ENCODE measurements at regions not wholly inside any gene's neighbourhood (a gene's known extent, or its start where the extent isn't known, plus 50 kb on each side); places are given as distances from the start of the nearest gene placed in this dataset.

DNA sequence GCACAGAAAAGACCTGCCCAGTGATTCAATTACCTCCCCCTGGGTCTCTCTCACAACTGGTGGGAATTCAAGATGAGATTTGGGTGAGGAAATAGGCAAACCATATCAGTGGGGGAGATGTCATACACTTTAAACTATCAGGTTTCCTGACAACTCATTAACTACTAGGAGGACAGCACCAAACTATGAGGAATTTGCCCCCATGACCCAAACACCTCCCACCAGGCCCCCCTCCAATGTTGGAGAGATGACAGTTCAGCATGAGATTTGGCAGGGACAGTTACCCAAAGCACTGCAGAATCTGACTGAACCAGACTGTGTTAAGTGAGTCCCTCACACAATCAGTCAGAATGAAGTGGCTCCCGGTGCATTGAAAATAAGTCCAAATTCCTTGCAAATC is 148.0 kb downstream of the TTLL2 start:
- no peak for TF ChIP-seq ZNF184 (CRISPR knock-in tag; IDR thresholded peaks at IDR 0.05)
- Histone ChIP-seq H3K27ac (ENCODE audit: extremely low read depth, low read depth, low read length) (no peak overlapping the region), H3K4me2 (ENCODE audit: insufficient read depth, low read length) (no peak overlapping the region), H4K20me1 (replicated peaks; ENCODE audit: control insufficient read depth, insufficient read depth, low read length) (0 out of 2 replicates have a peak, but pooled peaks cover 2% of the 10 kb centered on the region), H3K36me3 (ENCODE audit: control insufficient read depth, insufficient read depth, low read length) (no peaks in the 10 kb centered on the region), H3K4me1 (replicated peaks in 1 of 2; ENCODE audit: control insufficient read depth in 2 of 2, insufficient read depth in 2 of 2, low read length in 2 of 2) (peaks cover 0 to 4% of the 10 kb centered on the region in 2 experiments; a peak in 2 of 5 replicates), H3K9me1 (ENCODE audit: control insufficient read depth, insufficient read depth, low read length) (no peaks in the 10 kb centered on the region), H2AFZ (ENCODE audit: low read depth, low read length) (no peak overlapping the region), H3K9ac (ENCODE audit: insufficient read depth in 1 of 2, low read depth in 2 of 2, low read length in 2 of 2) (no peak overlapping the region), H3K79me2 (ENCODE audit: control insufficient read depth, insufficient read depth, low read length) (no peaks in the 10 kb centered on the region), H3K9me3 (replicated peaks; ENCODE audit: control insufficient read depth, insufficient read depth, low read depth, low read length) (no peaks in the 10 kb centered on the region; the same call in 1 of the 2 replicates), H3K4me3 (no peak overlapping the region), H3K27me3 (ENCODE audit: control insufficient read depth in 2 of 2, insufficient read depth in 2 of 2, low read length in 2 of 2) (peaks cover 34 to 81% of the 10 kb centered on the region in 2 experiments)
- CTCF ChIA-PET (ENCODE audit: low intra/inter-chr PET ratio): no interaction called here
- DNase-seq (ENCODE audit: extremely low read depth in 1 of 4, low spot score in 3 of 4) (no peak), FAIRE-seq (no peak), ATAC-seq (no peak)
- intact Hi-C loops (cut with micrococcal nuclease) (no loop called here), in situ Hi-C loops (cut with MboI) (no loop called here)
- POLR2A ChIA-PET: no interaction called here
- 0% methylated on average over 1 of the region's 1 CpG for WGBS (ENCODE audit: insufficient coverage, low coverage, missing lambda C conversion rate)
- no TSS peak for BruUV-seq (replicated peaks)

GRCh38 chr6:167474171-167474570 is 149.3 kb downstream of the TTLL2 start:
- intact Hi-C loops (cut with micrococcal nuclease) (no loop called here), in situ Hi-C loops (cut with MboI) (no loop called here)
- H3K4me3 ChIP-seq: no peak overlapping the region
- no peak overlapping the region for H3K4me2 ChIP-seq (ENCODE audit: insufficient read depth, low read length)
- no peaks in the 10 kb centered on the region for H3K9me3 ChIP-seq (replicated peaks; ENCODE audit: control insufficient read depth, insufficient read depth, low read depth, low read length)
- peaks cover 25 to 71% of the 10 kb centered on the region in 2 experiments; a peak in 4 of 5 replicates for H3K27me3 ChIP-seq (ENCODE audit: control insufficient read depth in 2 of 2, insufficient read depth in 2 of 2, low read length in 2 of 2)
- WGBS (ENCODE audit: insufficient coverage, low coverage, missing lambda C conversion rate): 2% methylated on average over 8 of the region's 8 CpGs
- H3K79me2 ChIP-seq (ENCODE audit: control insufficient read depth, insufficient read depth, low read length): no peaks in the 10 kb centered on the region
- no peaks in the 10 kb centered on the region for H3K4me1 ChIP-seq (replicated peaks in 1 of 2; ENCODE audit: control insufficient read depth in 2 of 2, insufficient read depth in 2 of 2, low read length in 2 of 2)
- no peak overlapping the region for H3K27ac ChIP-seq (ENCODE audit: extremely low read depth, low read depth, low read length)
- CTCF ChIA-PET (ENCODE audit: low intra/inter-chr PET ratio): no interaction called here
- BruUV-seq (replicated peaks): no TSS peak
- DNase-seq (ENCODE audit: extremely low read depth in 1 of 4, low spot score in 3 of 4): no peak
- no peak overlapping the region for H3K9ac ChIP-seq (ENCODE audit: insufficient read depth in 1 of 2, low read depth in 2 of 2, low read length in 2 of 2)
- no peak overlapping the region for H2AFZ ChIP-seq (ENCODE audit: low read depth, low read length)
- H3K36me3 ChIP-seq (ENCODE audit: control insufficient read depth, insufficient read depth, low read length): no peaks in the 10 kb centered on the region
- no peak for ATAC-seq
- FAIRE-seq: no peak
- no peaks in the 10 kb centered on the region for H3K9me1 ChIP-seq (ENCODE audit: control insufficient read depth, insufficient read depth, low read length)
- 0 out of 2 replicates have a peak, but pooled peaks cover 2% of the 10 kb centered on the region for H4K20me1 ChIP-seq (replicated peaks; ENCODE audit: control insufficient read depth, insufficient read depth, low read length)
- POLR2A ChIA-PET: no interaction called here
- TF ChIP-seq ZNF583 (CRISPR knock-in tag; IDR thresholded peaks at IDR 0.05) (no peak), ZBTB1 (CRISPR knock-in tag; IDR thresholded peaks at IDR 0.05; ENCODE audit: borderline replicate concordance, low read depth) (no peak), ZNF407 (IDR thresholded peaks at IDR 0.05; ENCODE audit: low read depth) (no peak), MTA2 (IDR thresholded peaks at IDR 0.05; ENCODE audit: low read depth) (no peak), ESRRB (CRISPR knock-in tag; IDR thresholded peaks at IDR 0.05; ENCODE audit: borderline replicate concordance) (no peak)
- TF ChIP-seq, protein P1, sequence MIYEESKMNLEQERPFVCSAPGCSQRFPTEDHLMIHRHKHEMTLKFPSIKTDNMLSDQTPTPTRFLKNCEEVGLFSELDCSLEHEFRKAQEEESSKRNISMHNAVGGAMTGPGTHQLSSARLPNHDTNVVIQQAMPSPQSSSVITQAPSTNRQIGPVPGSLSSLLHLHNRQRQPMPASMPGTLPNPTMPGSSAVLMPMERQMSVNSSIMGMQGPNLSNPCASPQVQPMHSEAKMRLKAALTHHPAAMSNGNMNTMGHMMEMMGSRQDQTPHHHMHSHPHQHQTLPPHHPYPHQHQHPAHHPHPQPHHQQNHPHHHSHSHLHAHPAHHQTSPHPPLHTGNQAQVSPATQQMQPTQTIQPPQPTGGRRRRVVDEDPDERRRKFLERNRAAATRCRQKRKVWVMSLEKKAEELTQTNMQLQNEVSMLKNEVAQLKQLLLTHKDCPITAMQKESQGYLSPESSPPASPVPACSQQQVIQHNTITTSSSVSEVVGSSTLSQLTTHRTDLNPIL (CRISPR knock-in tag; IDR thresholded peaks at IDR 0.05): no peak
